HG02885 (cell line): ENCODE measurements at regions not wholly inside any gene's neighbourhood (a gene's known extent, or its start where the extent isn't known, plus 50 kb on each side); places are given as distances from the start of the nearest gene placed in this dataset.
"Not testable (repeated sequence)": the region's sequence is repeated elsewhere in the genome, so short reads cannot be mapped to it uniquely, and the experiment has no call there.

Source experiments
- ATAC-seq: cut with Tn5 transposase; IDR thresholded peaks from one replicate; pipeline ENCODE4 v1.9.1; 2021; ENCODE audit warnings: mild to moderate bottlenecking; ENCODE audit not compliant: unreplicated experiment, poor library complexity

GRCh38 chr5:136565457-136565856, 200.1 kb upstream of the TRPC7 start:
- ATAC-seq: not testable (repeated sequence)

GRCh38 chr5:136565050-136565449, 199.7 kb upstream of the TRPC7 start:
- ATAC-seq: not testable (repeated sequence)

GRCh38 chr5:136564431-136564830, 199.1 kb upstream of the TRPC7 start:
- not testable (repeated sequence) for ATAC-seq

- ATAC-seq: no peak
Observed at GRCh38 chr5:136563489-136563888, 198.1 kb upstream of the TRPC7 start.

- no peak for ATAC-seq
Observed at GRCh38 chr5:136560126-136560525, 194.8 kb upstream of the TRPC7 start.

- no peak for ATAC-seq
Observed at GRCh38 chr5:136559651-136560050, 194.3 kb upstream of the TRPC7 start.

- not testable (repeated sequence) for ATAC-seq
Observed at GRCh38 chr5:136547096-136547495, 181.8 kb upstream of the TRPC7 start.

- ATAC-seq: not testable (repeated sequence)
Observed at GRCh38 chr5:136546441-136546840, 181.1 kb upstream of the TRPC7 start.

- ATAC-seq: not testable (repeated sequence)
Observed at GRCh38 chr5:136545031-136545430, 179.7 kb upstream of the TRPC7 start.

- ATAC-seq: no peak
Observed at GRCh38 chr5:136538534-136538933, 173.2 kb upstream of the TRPC7 start.

GRCh38 chr5:136529081-136529480, 163.7 kb upstream of the TRPC7 start:
- ATAC-seq: no peak

GRCh38 chr5:136528481-136529030, 163.2 kb upstream of the TRPC7 start:
- no peak for ATAC-seq

- ATAC-seq: no peak
Observed at GRCh38 chr5:136527311-136527710, 162.0 kb upstream of the TRPC7 start.

GRCh38 chr5:136526791-136527190, 161.4 kb upstream of the TRPC7 start:
- ATAC-seq: no peak

GRCh38 chr5:136526021-136526420, 160.7 kb upstream of the TRPC7 start:
- ATAC-seq: no peak

- ATAC-seq: no peak
Observed at GRCh38 chr5:136525597-136525996, 160.3 kb upstream of the TRPC7 start.

- ATAC-seq: no peak
Observed at GRCh38 chr5:136522217-136522956, 157.0 kb upstream of the TRPC7 start.

- no peak for ATAC-seq
Observed at GRCh38 chr5:136521696-136522095, 156.4 kb upstream of the TRPC7 start.

- no peak for ATAC-seq
Observed at GRCh38 chr5:136518814-136519213, 153.5 kb upstream of the TRPC7 start.

- no peak for ATAC-seq
Observed at GRCh38 chr5:136518174-136518573, 152.8 kb upstream of the TRPC7 start.

- ATAC-seq: no peak
Observed at GRCh38 chr5:136517755-136518154, 152.4 kb upstream of the TRPC7 start.

GRCh38 chr5:136516637-136517036, 151.3 kb upstream of the TRPC7 start:
- ATAC-seq: no peak
